GM13977 (cell line): ENCODE measurements at regions not wholly inside any gene's neighbourhood (a gene's known extent, or its start where the extent isn't known, plus 50 kb on each side); places are given as distances from the start of the nearest gene placed in this dataset.

ENCODE experiments used
- DNase-seq: peaks from one replicate; pipeline ENCODE4 v3.0.0; 2012; ENCODE audit warnings: low spot score
- CTCF ChIP-seq: IDR thresholded peaks from 2 replicates; pipeline ENCODE4 v1.5.1; 2012; ENCODE audit warnings: mild to moderate bottlenecking, control low read depth; ENCODE audit not compliant: insufficient read depth; ENCODE audit errors: extremely low read depth, missing control alignments
- in situ Hi-C: fragments of 300-500 bp; cut with MboI; formaldehyde crosslinking; loops from one replicate; pipeline ENCODE4 v1.12.0; 2022; ENCODE audit warnings: low sequenced_read_pairs, low pct_unique_long_range_greater_than_20kb, mixed read lengths, inconsistent platforms; ENCODE audit not compliant: unreplicated experiment

GRCh38 chr5:63697811-63698210 is 264.4 kb downstream of the HTR1A start:
- no peak for DNase-seq
- no peak for TF ChIP-seq CTCF
- in situ Hi-C loops, result no loop called here

- DNase-seq, result no peak
- in situ Hi-C loops, result no loop called here
- no peak for TF ChIP-seq CTCF
These were observed 271.7 kb downstream of the HTR1A start for GRCh38 chr5:63690546-63690945.

- in situ Hi-C loops, result no loop called here
- no peak for TF ChIP-seq CTCF
- no peak for DNase-seq
These were observed 274.3 kb downstream of the HTR1A start for GRCh38 chr5:63687854-63688516.

- in situ Hi-C loops, result no loop called here
- DNase-seq, result no peak
- no peak for TF ChIP-seq CTCF
These were observed 275.3 kb downstream of the HTR1A start for GRCh38 chr5:63686938-63687337.

- DNase-seq, result no peak
- in situ Hi-C loops, result no loop called here
- no peak for TF ChIP-seq CTCF
These were observed 276.1 kb downstream of the HTR1A start for GRCh38 chr5:63686181-63686580.

- in situ Hi-C loops, result no loop called here
- DNase-seq, result no peak
- TF ChIP-seq CTCF, result no peak
These were observed 276.8 kb downstream of the HTR1A start for GRCh38 chr5:63685454-63685853.

GRCh38 chr5:63674881-63675280 is 287.4 kb downstream of the HTR1A start:
- DNase-seq, result no peak
- TF ChIP-seq CTCF, result no peak
- in situ Hi-C loops, result no loop called here
